ENCODE measurements at regions not wholly inside any gene's neighbourhood (a gene's known extent, or its start where the extent isn't known, plus 50 kb on each side); places are given as distances from the start of the nearest gene placed in this dataset.

- H3K9me3 ChIP-seq (ENCODE audit: low read depth, low read length, poor library complexity, severe bottlenecking): no peaks in the 10 kb centered on the region
- ChIA-PET POLR2A (ENCODE audit: low non-redundant PET) (no interaction called here), CTCF (no interaction called here)
- DNase-seq (ENCODE audit: low spot score): no peak
- no peaks in the 10 kb centered on the region for H3K36me3 ChIP-seq (ENCODE audit: insufficient read depth, low read length, poor library complexity, severe bottlenecking)
- no peaks in the 10 kb centered on the region for H3K4me1 ChIP-seq (ENCODE audit: insufficient read depth, low read length, poor library complexity, severe bottlenecking)
- TF ChIP-seq CTCF (conservative IDR thresholded peaks at IDR 0.05; ENCODE audit: low read depth, low read length): no peak
- no peak for TF ChIP-seq EZH2 (IDR thresholded peaks at IDR 0.05; ENCODE audit: borderline replicate concordance, low read depth, low read length, poor library complexity, severe bottlenecking)
- no peak overlapping the region for H3K27ac ChIP-seq (ENCODE audit: low read depth, low read length, poor library complexity, severe bottlenecking)
- no peak overlapping the region for H3K4me3 ChIP-seq (ENCODE audit: low read depth, low read length, poor library complexity, severe bottlenecking)
- BruUV-seq (replicated peaks): no TSS peak
- H3K27me3 ChIP-seq (replicated peaks; ENCODE audit: insufficient read depth, low read depth, low read length, poor library complexity): no peaks in the 10 kb centered on the region
- intact Hi-C loops (cut with micrococcal nuclease; ENCODE audit: unreplicated experiment): no loop called here
Observed at GRCh38 chr10:114726820-114727271, 68.8 kb upstream of the ABLIM1 start.

- no TSS peak for BruUV-seq (replicated peaks)
- ChIA-PET POLR2A (ENCODE audit: low non-redundant PET) (no interaction called here), CTCF (interaction anchor here (0.6 kb wide), 1 partner anchor 499 kb away, joined by 3 read pairs; no protein-coding TSS in a partner anchor)
- TF ChIP-seq EZH2 (IDR thresholded peaks at IDR 0.05; ENCODE audit: borderline replicate concordance, low read depth, low read length, poor library complexity, severe bottlenecking): no peak
- H3K4me1 ChIP-seq (ENCODE audit: insufficient read depth, low read length, poor library complexity, severe bottlenecking): no peaks in the 10 kb centered on the region
- H3K36me3 ChIP-seq (ENCODE audit: insufficient read depth, low read length, poor library complexity, severe bottlenecking): no peaks in the 10 kb centered on the region
- H3K4me3 ChIP-seq (ENCODE audit: low read depth, low read length, poor library complexity, severe bottlenecking): no peak overlapping the region
- no peak overlapping the region for H3K27ac ChIP-seq (ENCODE audit: low read depth, low read length, poor library complexity, severe bottlenecking)
- no peaks in the 10 kb centered on the region for H3K9me3 ChIP-seq (ENCODE audit: low read depth, low read length, poor library complexity, severe bottlenecking)
- no peaks in the 10 kb centered on the region for H3K27me3 ChIP-seq (replicated peaks; ENCODE audit: insufficient read depth, low read depth, low read length, poor library complexity)
- intact Hi-C loops (cut with micrococcal nuclease; ENCODE audit: unreplicated experiment): no loop called here
- DNase-seq (ENCODE audit: low spot score): no peak
Observed at GRCh38 chr10:114728325-114728724, 70.2 kb upstream of the ABLIM1 start.

GRCh38 chr10:114729103-114729659 is 71.1 kb upstream of the ABLIM1 start:
- intact Hi-C loops (cut with micrococcal nuclease; ENCODE audit: unreplicated experiment): no loop called here
- TF ChIP-seq EZH2 (IDR thresholded peaks at IDR 0.05; ENCODE audit: borderline replicate concordance, low read depth, low read length, poor library complexity, severe bottlenecking) (no peak), CTCF (conservative IDR thresholded peaks at IDR 0.05; ENCODE audit: low read depth, low read length) (no peak)
- no peaks in the 10 kb centered on the region for H3K27me3 ChIP-seq (replicated peaks; ENCODE audit: insufficient read depth, low read depth, low read length, poor library complexity)
- H3K4me1 ChIP-seq (ENCODE audit: insufficient read depth, low read length, poor library complexity, severe bottlenecking): no peaks in the 10 kb centered on the region
- no peak overlapping the region for H3K4me3 ChIP-seq (ENCODE audit: low read depth, low read length, poor library complexity, severe bottlenecking)
- ChIA-PET CTCF (no interaction called here), POLR2A (ENCODE audit: low non-redundant PET) (no interaction called here)
- DNase-seq (ENCODE audit: low spot score): no peak
- no peaks in the 10 kb centered on the region for H3K9me3 ChIP-seq (ENCODE audit: low read depth, low read length, poor library complexity, severe bottlenecking)
- no peak overlapping the region for H3K27ac ChIP-seq (ENCODE audit: low read depth, low read length, poor library complexity, severe bottlenecking)
- no TSS peak for BruUV-seq (replicated peaks)
- no peaks in the 10 kb centered on the region for H3K36me3 ChIP-seq (ENCODE audit: insufficient read depth, low read length, poor library complexity, severe bottlenecking)

GRCh38 chr10:114730291-114730690 is 72.2 kb upstream of the ABLIM1 start:
- CTCF ChIA-PET: no interaction called here
- Histone ChIP-seq H3K9me3 (ENCODE audit: low read depth, low read length, poor library complexity, severe bottlenecking) (no peaks in the 10 kb centered on the region), H3K4me3 (ENCODE audit: low read depth, low read length, poor library complexity, severe bottlenecking) (no peak overlapping the region), H3K36me3 (ENCODE audit: insufficient read depth, low read length, poor library complexity, severe bottlenecking) (no peaks in the 10 kb centered on the region), H3K4me1 (ENCODE audit: insufficient read depth, low read length, poor library complexity, severe bottlenecking) (no peaks in the 10 kb centered on the region), H3K27ac (ENCODE audit: low read depth, low read length, poor library complexity, severe bottlenecking) (no peak overlapping the region), H3K27me3 (replicated peaks; ENCODE audit: insufficient read depth, low read depth, low read length, poor library complexity) (no peaks in the 10 kb centered on the region)
- intact Hi-C loops (cut with micrococcal nuclease; ENCODE audit: unreplicated experiment): no loop called here
- TF ChIP-seq EZH2 (IDR thresholded peaks at IDR 0.05; ENCODE audit: borderline replicate concordance, low read depth, low read length, poor library complexity, severe bottlenecking): no peak
- TF ChIP-seq CTCF (conservative IDR thresholded peaks at IDR 0.05; ENCODE audit: low read depth, low read length): no peak
- POLR2A ChIA-PET (ENCODE audit: low non-redundant PET): no interaction called here
- no peak for DNase-seq (ENCODE audit: low spot score)
- BruUV-seq (replicated peaks): no TSS peak

All from A673 (cell line).